A549 (cell line): ENCODE measurements at regions not wholly inside any gene's neighbourhood (a gene's known extent, or its start where the extent isn't known, plus 50 kb on each side); places are given as distances from the start of the nearest gene placed in this dataset.

Experiments used
- CBX2 ChIP-seq: fragments of 200-600 bp; sonication (generic); IDR thresholded peaks from 2 replicates; pipeline ENCODE4 v1.6.1; 2016; ENCODE audit warnings: low read depth, mild to moderate bottlenecking, borderline replicate concordance
- CTCF ChIP-seq: fragments of >200 bp; sonication (Bioruptor Twin); formaldehyde crosslinking; IDR thresholded peaks from 3 replicates; pipeline ENCODE4 v1.5.1; 2016
- HOXA7 ChIP-seq: fragments of 250-450 bp; sonication (Bioruptor Pico); IDR thresholded peaks from 2 replicates; pipeline ENCODE4 v1.5.0; 2020; ENCODE audit warnings: mild to moderate bottlenecking, moderate library complexity
- POLR2A ChIP-seq: IDR thresholded peaks from 2 replicates; pipeline ENCODE4 v1.6.1; 2012; ENCODE audit warnings: mild to moderate bottlenecking, low read length
- RCOR1 ChIP-seq: fragments of 150-350 bp; IDR thresholded peaks from 2 replicates; pipeline ENCODE4 v1.6.1; 2014; ENCODE audit warnings: antibody characterized with exemption, low read length, low read depth
- SREBF2 ChIP-seq: fragments of 450-650 bp; IDR thresholded peaks from 2 replicates; pipeline ENCODE4 v1.6.1; 2014; ENCODE audit warnings: mild to moderate bottlenecking, moderate library complexity

GRCh38 chr5:89125372-89125771, 242.4 kb upstream of the MEF2C start:
- no peak for TF ChIP-seq HOXA7
- TF ChIP-seq SREBF2: no peak
- TF ChIP-seq CTCF: no peak
- TF ChIP-seq CBX2: no peak
- TF ChIP-seq RCOR1: no peak
- TF ChIP-seq POLR2A: no peak
